WTC11 (cell line): ENCODE measurements at regions not wholly inside any gene's neighbourhood (a gene's known extent, or its start where the extent isn't known, plus 50 kb on each side); places are given as distances from the start of the nearest gene placed in this dataset.

Experiments
- ATAC-seq: fragments of 200-7000 bp; cut with Tn5 transposase; 2 replicates; pipeline ENCODE4 v1.10.0; 2021; ENCODE audit warnings: mild to moderate bottlenecking, moderate library complexity
- CTCF ChIA-PET: fragments of 300-600 bp; sonication (Branson Sonifier 250); formaldehyde crosslinking; loops from one replicate; lab custom pipeline; 2021; ENCODE audit warnings: antibody characterized with exemption; lab: Charles Lee
- POLR2A ChIA-PET: fragments of 350-600 bp; sonication (Branson Sonifier 250); formaldehyde crosslinking; loops from one replicate; lab custom pipeline; 2021; ENCODE audit warnings: antibody characterized with exemption; lab: Charles Lee
- DNase-seq: peaks from one replicate; pipeline ENCODE4 v3.0.0; 2021; ENCODE audit warnings: low spot score
- H3K27ac Mint-ChIP-seq: 2 replicates; pipeline ENCODE4 v1.8.0; 2021; ENCODE audit warnings: mixed read lengths
- H3K27me3 Mint-ChIP-seq: 2 replicates; pipeline ENCODE4 v1.8.0; 2021; ENCODE audit warnings: low read depth, mild to moderate bottlenecking, moderate library complexity, mixed read lengths
- H3K36me3 Mint-ChIP-seq: 2 replicates; pipeline ENCODE4 v1.8.0; 2021; ENCODE audit warnings: mixed read lengths
- H3K4me1 Mint-ChIP-seq: 2 replicates; pipeline ENCODE4 v1.8.0; 2022; ENCODE audit warnings: mixed read lengths
- H3K4me3 Mint-ChIP-seq: 2 replicates; pipeline ENCODE4 v1.8.0; 2021; ENCODE audit warnings: mild to moderate bottlenecking, moderate library complexity, mixed read lengths
- H3K9me3 Mint-ChIP-seq: 2 replicates; pipeline ENCODE4 v1.8.0; 2021; ENCODE audit warnings: mixed read lengths
- CBFB ChIP-seq: sonication (generic); formaldehyde crosslinking; IDR thresholded peaks from 2 replicates; pipeline ENCODE4 v1.8.1; 2022; ENCODE audit warnings: mild to moderate bottlenecking, low read depth, missing genetic modification reagents
- CREB1 ChIP-seq: sonication (generic); formaldehyde crosslinking; IDR thresholded peaks from 2 replicates; pipeline ENCODE4 v1.8.0; 2023; ENCODE audit warnings: mild to moderate bottlenecking, missing genetic modification reagents
- EMX1 ChIP-seq: fragments of 250-450 bp; sonication (Bioruptor Pico); IDR thresholded peaks from 2 replicates; pipeline ENCODE4 v1.8.0; 2021; ENCODE audit warnings: mild to moderate bottlenecking
- GABPB1 ChIP-seq: sonication (generic); formaldehyde crosslinking; IDR thresholded peaks from 2 replicates; pipeline ENCODE4 v1.8.1; 2023; ENCODE audit warnings: mild to moderate bottlenecking, missing genetic modification reagents
- GRHL2 ChIP-seq: fragments of 250-450 bp; sonication (Bioruptor Pico); IDR thresholded peaks from 2 replicates; pipeline ENCODE4 v1.8.0; 2022; ENCODE audit warnings: mild to moderate bottlenecking, moderate library complexity; ENCODE audit not compliant: insufficient replicate concordance, severe bottlenecking
- GTF2I ChIP-seq: fragments of 250-450 bp; sonication (Bioruptor Pico); conservative IDR thresholded peaks from 2 replicates; pipeline ENCODE4 v1.4.0; 2021; ENCODE audit warnings: mild to moderate bottlenecking
- JAZF1 ChIP-seq: fragments of 250-450 bp; sonication (Bioruptor Pico); IDR thresholded peaks from 2 replicates; pipeline ENCODE4 v1.9.0; 2021; ENCODE audit warnings: moderate library complexity, mild to moderate bottlenecking, inconsistent platforms
- KAT7 ChIP-seq: sonication (generic); formaldehyde crosslinking; IDR thresholded peaks from 2 replicates; pipeline ENCODE4 v1.8.1; 2023; ENCODE audit warnings: missing genetic modification reagents, mild to moderate bottlenecking, borderline replicate concordance
- OVOL2 ChIP-seq: fragments of 250-450 bp; sonication (Bioruptor Pico); IDR thresholded peaks from 2 replicates; pipeline ENCODE4 v1.9.0; 2021; ENCODE audit warnings: mild to moderate bottlenecking, borderline replicate concordance
- SMAD4 ChIP-seq: sonication (generic); formaldehyde crosslinking; IDR thresholded peaks from 2 replicates; pipeline ENCODE4 v1.8.0; 2022; ENCODE audit warnings: mild to moderate bottlenecking, missing genetic modification reagents
- SOX15 ChIP-seq: fragments of 250-450 bp; sonication (Bioruptor Pico); IDR thresholded peaks from 2 replicates; pipeline ENCODE4 v1.9.0; 2021; ENCODE audit warnings: mild to moderate bottlenecking
- SP1 ChIP-seq: sonication (generic); formaldehyde crosslinking; conservative IDR thresholded peaks from 2 replicates; pipeline ENCODE4 v1.8.1; 2022; ENCODE audit warnings: missing genetic modification reagents
- TP53 ChIP-seq: sonication (generic); formaldehyde crosslinking; IDR thresholded peaks from 2 replicates; pipeline ENCODE4 v1.8.1; 2023; ENCODE audit warnings: mild to moderate bottlenecking, missing genetic modification reagents
- ZNF219 ChIP-seq: sonication (generic); formaldehyde crosslinking; IDR thresholded peaks from 2 replicates; pipeline ENCODE4 v1.8.0; 2023; ENCODE audit warnings: missing genetic modification reagents, mild to moderate bottlenecking, borderline replicate concordance
- ZNF263 ChIP-seq: sonication (generic); formaldehyde crosslinking; IDR thresholded peaks from 2 replicates; pipeline ENCODE4 v1.8.1; 2022; ENCODE audit warnings: low read depth, mild to moderate bottlenecking, moderate library complexity, missing genetic modification reagents
- TF ChIP-seq, protein P1 (sequence below): sonication (generic); formaldehyde crosslinking; IDR thresholded peaks from 2 replicates; pipeline ENCODE4 v1.8.0; 2022; ENCODE audit warnings: mild to moderate bottlenecking, missing genetic modification reagents
- TF ChIP-seq, protein P2 (sequence below): sonication (generic); formaldehyde crosslinking; conservative IDR thresholded peaks from 2 replicates; pipeline ENCODE4 v1.8.1; 2022; ENCODE audit warnings: mild to moderate bottlenecking, missing genetic modification reagents
- TF ChIP-seq, protein P3 (sequence below): fragments of 250-450 bp; sonication (Bioruptor Pico); IDR thresholded peaks from 2 replicates; pipeline ENCODE4 v2.1.2; 2022; ENCODE audit warnings: mild to moderate bottlenecking, moderate library complexity
- TF ChIP-seq, protein P4 (sequence below): fragments of 250-450 bp; sonication (Bioruptor Pico); IDR thresholded peaks from 2 replicates; pipeline ENCODE4 v1.9.0; 2021; ENCODE audit warnings: mild to moderate bottlenecking
- TF ChIP-seq, protein P5 (sequence below): fragments of 250-450 bp; sonication (Bioruptor Pico); IDR thresholded peaks from 2 replicates; pipeline ENCODE4 v1.9.0; 2021; ENCODE audit warnings: moderate library complexity, mild to moderate bottlenecking, inconsistent platforms, borderline replicate concordance
- TF ChIP-seq, protein P6 (sequence below): sonication (generic); formaldehyde crosslinking; IDR thresholded peaks from 2 replicates; pipeline ENCODE4 v1.8.1; 2022; ENCODE audit warnings: low read depth, mild to moderate bottlenecking, moderate library complexity, missing genetic modification reagents, borderline replicate concordance
- TF ChIP-seq, protein P7 (sequence below): sonication (generic); formaldehyde crosslinking; IDR thresholded peaks from 2 replicates; pipeline ENCODE4 v1.8.1; 2022; ENCODE audit warnings: mild to moderate bottlenecking, moderate library complexity, missing genetic modification reagents
- TF ChIP-seq, protein P8 (sequence below): sonication (generic); formaldehyde crosslinking; IDR thresholded peaks from 2 replicates; pipeline ENCODE4 v1.8.1; 2023; ENCODE audit warnings: mild to moderate bottlenecking, missing genetic modification reagents, borderline replicate concordance

DNA sequence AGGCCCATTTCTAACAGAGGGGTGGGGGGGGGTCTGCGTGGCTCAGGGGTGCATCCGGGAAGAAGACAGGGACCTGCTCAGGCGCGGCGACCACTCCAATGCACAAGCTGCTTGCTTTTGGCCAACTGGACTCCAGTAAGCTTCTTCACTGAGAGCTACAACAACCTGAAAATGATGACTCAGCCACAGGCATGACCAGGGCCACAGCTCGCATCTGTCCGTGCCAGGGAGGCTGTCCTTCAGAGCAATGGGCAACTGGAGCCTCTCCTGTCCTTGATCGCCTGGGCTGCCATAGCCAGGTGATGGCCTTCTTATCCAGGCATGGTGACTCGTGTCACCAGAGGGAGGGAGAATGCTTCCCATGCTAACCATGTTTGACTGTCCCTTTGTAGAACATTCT lies 81.6 kb upstream of the RNF32 start:
- ATAC-seq (no peak), DNase-seq (no peak)
- ChIA-PET POLR2A (no interaction called here), CTCF (interaction anchor here (1.4 to 1.6 kb wide), 2 partner anchors 14 to 21 kb away, joined by 3 read pairs; no protein-coding TSS in a partner anchor)
- Mint-ChIP-seq H3K4me1 (peaks cover 14% of the 10 kb centered on the region), H3K36me3 (peaks cover 7% of the 10 kb centered on the region), H3K9me3 (peaks cover 16% of the 10 kb centered on the region), H3K27ac (no peak overlapping the region), H3K4me3 (no peak overlapping the region), H3K27me3 (no peaks in the 10 kb centered on the region)
- TF ChIP-seq CREB1 (CRISPR knock-in tag) (no peak), SMAD4 (CRISPR knock-in tag) (no peak), SP1 (no peak), CBFB (CRISPR knock-in tag) (no peak), EMX1 (CRISPR knock-in tag) (no peak), TP53 (CRISPR knock-in tag) (no peak)
- TF ChIP-seq, protein P1, sequence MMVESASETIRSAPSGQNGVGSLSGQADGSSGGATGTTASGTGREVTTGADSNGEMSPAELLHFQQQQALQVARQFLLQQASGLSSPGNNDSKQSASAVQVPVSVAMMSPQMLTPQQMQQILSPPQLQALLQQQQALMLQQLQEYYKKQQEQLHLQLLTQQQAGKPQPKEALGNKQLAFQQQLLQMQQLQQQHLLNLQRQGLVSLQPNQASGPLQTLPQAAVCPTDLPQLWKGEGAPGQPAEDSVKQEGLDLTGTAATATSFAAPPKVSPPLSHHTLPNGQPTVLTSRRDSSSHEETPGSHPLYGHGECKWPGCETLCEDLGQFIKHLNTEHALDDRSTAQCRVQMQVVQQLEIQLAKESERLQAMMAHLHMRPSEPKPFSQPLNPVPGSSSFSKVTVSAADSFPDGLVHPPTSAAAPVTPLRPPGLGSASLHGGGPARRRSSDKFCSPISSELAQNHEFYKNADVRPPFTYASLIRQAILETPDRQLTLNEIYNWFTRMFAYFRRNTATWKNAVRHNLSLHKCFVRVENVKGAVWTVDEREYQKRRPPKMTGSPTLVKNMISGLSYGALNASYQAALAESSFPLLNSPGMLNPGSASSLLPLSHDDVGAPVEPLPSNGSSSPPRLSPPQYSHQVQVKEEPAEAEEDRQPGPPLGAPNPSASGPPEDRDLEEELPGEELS (CRISPR knock-in tag), result no peak
- TF ChIP-seq, protein P2, sequence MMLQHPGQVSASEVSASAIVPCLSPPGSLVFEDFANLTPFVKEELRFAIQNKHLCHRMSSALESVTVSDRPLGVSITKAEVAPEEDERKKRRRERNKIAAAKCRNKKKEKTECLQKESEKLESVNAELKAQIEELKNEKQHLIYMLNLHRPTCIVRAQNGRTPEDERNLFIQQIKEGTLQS (CRISPR knock-in tag), result no peak
- TF ChIP-seq, protein P3, sequence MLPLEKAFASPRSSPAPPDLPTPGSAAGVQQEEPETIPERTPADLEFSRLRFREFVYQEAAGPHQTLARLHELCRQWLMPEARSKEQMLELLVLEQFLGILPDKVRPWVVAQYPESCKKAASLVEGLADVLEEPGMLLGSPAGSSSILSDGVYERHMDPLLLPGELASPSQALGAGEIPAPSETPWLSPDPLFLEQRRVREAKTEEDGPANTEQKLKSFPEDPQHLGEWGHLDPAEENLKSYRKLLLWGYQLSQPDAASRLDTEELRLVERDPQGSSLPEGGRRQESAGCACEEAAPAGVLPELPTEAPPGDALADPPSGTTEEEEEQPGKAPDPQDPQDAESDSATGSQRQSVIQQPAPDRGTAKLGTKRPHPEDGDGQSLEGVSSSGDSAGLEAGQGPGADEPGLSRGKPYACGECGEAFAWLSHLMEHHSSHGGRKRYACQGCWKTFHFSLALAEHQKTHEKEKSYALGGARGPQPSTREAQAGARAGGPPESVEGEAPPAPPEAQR (CRISPR knock-in tag), result no peak
- TF ChIP-seq, protein P4, sequence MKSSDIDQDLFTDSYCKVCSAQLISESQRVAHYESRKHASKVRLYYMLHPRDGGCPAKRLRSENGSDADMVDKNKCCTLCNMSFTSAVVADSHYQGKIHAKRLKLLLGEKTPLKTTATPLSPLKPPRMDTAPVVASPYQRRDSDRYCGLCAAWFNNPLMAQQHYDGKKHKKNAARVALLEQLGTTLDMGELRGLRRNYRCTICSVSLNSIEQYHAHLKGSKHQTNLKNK (CRISPR knock-in tag), result no peak

DNA sequence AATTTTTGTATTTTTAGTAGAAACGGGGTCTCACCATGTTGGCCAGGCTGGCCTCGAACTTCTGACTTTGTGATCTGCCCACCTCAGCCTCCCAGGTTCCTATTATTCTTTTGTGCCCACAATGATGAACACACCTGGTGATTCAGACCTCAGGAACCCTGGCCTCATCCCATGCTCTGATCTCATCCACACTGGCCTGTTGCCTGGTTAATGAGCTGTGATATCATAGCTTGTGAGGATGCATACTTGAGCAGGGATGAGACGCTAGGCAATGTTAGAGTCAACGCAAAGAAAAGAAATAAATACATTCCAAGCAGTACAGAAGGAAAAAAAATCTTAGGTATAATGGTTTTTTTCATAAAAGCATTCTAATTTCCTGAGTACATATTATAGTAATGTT lies 82.4 kb upstream of the RNF32 start:
- TF ChIP-seq TP53 (CRISPR knock-in tag) (no peak), GABPB1 (CRISPR knock-in tag) (no peak), GTF2I (CRISPR knock-in tag) (no peak), SOX15 (CRISPR knock-in tag) (no peak), ZNF263 (CRISPR knock-in tag) (no peak), OVOL2 (CRISPR knock-in tag) (no peak), JAZF1 (no peak), KAT7 (CRISPR knock-in tag) (no peak), GRHL2 (CRISPR knock-in tag) (no peak), ZNF219 (no peak)
- TF ChIP-seq, protein P5, sequence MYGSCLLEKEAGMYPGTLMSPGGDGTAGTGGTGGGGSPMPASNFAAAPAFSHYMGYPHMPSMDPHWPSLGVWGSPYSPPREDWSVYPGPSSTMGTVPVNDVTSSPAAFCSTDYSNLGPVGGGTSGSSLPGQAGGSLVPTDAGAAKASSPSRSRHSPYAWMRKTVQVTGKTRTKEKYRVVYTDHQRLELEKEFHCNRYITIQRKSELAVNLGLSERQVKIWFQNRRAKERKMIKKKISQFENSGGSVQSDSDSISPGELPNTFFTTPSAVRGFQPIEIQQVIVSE (CRISPR knock-in tag), result no peak
- TF ChIP-seq, protein P6, sequence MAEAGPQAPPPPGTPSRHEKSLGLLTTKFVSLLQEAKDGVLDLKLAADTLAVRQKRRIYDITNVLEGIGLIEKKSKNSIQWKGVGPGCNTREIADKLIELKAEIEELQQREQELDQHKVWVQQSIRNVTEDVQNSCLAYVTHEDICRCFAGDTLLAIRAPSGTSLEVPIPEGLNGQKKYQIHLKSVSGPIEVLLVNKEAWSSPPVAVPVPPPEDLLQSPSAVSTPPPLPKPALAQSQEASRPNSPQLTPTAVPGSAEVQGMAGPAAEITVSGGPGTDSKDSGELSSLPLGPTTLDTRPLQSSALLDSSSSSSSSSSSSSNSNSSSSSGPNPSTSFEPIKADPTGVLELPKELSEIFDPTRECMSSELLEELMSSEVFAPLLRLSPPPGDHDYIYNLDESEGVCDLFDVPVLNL (CRISPR knock-in tag), result no peak
- TF ChIP-seq, protein P7, sequence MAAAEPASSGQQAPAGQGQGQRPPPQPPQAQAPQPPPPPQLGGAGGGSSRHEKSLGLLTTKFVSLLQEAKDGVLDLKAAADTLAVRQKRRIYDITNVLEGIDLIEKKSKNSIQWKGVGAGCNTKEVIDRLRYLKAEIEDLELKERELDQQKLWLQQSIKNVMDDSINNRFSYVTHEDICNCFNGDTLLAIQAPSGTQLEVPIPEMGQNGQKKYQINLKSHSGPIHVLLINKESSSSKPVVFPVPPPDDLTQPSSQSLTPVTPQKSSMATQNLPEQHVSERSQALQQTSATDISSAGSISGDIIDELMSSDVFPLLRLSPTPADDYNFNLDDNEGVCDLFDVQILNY (CRISPR knock-in tag), result no peak
- TF ChIP-seq, protein P8, sequence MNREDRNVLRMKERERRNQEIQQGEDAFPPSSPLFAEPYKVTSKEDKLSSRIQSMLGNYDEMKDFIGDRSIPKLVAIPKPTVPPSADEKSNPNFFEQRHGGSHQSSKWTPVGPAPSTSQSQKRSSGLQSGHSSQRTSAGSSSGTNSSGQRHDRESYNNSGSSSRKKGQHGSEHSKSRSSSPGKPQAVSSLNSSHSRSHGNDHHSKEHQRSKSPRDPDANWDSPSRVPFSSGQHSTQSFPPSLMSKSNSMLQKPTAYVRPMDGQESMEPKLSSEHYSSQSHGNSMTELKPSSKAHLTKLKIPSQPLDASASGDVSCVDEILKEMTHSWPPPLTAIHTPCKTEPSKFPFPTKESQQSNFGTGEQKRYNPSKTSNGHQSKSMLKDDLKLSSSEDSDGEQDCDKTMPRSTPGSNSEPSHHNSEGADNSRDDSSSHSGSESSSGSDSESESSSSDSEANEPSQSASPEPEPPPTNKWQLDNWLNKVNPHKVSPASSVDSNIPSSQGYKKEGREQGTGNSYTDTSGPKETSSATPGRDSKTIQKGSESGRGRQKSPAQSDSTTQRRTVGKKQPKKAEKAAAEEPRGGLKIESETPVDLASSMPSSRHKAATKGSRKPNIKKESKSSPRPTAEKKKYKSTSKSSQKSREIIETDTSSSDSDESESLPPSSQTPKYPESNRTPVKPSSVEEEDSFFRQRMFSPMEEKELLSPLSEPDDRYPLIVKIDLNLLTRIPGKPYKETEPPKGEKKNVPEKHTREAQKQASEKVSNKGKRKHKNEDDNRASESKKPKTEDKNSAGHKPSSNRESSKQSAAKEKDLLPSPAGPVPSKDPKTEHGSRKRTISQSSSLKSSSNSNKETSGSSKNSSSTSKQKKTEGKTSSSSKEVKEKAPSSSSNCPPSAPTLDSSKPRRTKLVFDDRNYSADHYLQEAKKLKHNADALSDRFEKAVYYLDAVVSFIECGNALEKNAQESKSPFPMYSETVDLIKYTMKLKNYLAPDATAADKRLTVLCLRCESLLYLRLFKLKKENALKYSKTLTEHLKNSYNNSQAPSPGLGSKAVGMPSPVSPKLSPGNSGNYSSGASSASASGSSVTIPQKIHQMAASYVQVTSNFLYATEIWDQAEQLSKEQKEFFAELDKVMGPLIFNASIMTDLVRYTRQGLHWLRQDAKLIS, result no peak
- Mint-ChIP-seq H3K4me3 (no peak overlapping the region), H3K27ac (no peak overlapping the region), H3K9me3 (peaks cover 8% of the 10 kb centered on the region; the same call in 1 of the 2 replicates), H3K36me3 (no peaks in the 10 kb centered on the region; the same call in 1 of the 2 replicates), H3K4me1 (peaks cover 14% of the 10 kb centered on the region), H3K27me3 (no peaks in the 10 kb centered on the region)
- ATAC-seq (no peak), DNase-seq (no peak)
- ChIA-PET CTCF (interaction anchor here (0.7 kb wide), 1 partner anchor 32 kb away, joined by 4 read pairs; no protein-coding TSS in a partner anchor), POLR2A (interaction anchor here (0.7 kb wide), 1 partner anchor 17 kb away, joined by 6 read pairs; no protein-coding TSS in a partner anchor)
